IMR-90 (cell line): ENCODE measurements at regions not wholly inside any gene's neighbourhood (a gene's known extent, or its start where the extent isn't known, plus 50 kb on each side); places are given as distances from the start of the nearest gene placed in this dataset.

Source experiments
- BHLHE40 ChIP-seq: fragments of 150-350 bp; IDR thresholded peaks from 2 replicates; pipeline ENCODE4 v1.6.1; 2016; ENCODE audit warnings: mild to moderate bottlenecking, low read depth, low read length
- CEBPB ChIP-seq: IDR thresholded peaks from 2 replicates; pipeline ENCODE4 v1.6.1; 2012; ENCODE audit warnings: low read depth, low read length, improper control_type of control experiment
- CHD1 ChIP-seq: IDR thresholded peaks from 2 replicates; pipeline ENCODE4 v1.6.1; 2012; ENCODE audit warnings: low read depth, low read length, improper control_type of control experiment
- CTCF ChIP-seq: conservative IDR thresholded peaks from 2 replicates; pipeline ENCODE4 v1.5.1; 2012; ENCODE audit warnings: mild to moderate bottlenecking, low read depth, low read length, improper control_type of control experiment
- MAFK ChIP-seq: IDR thresholded peaks from 2 replicates; pipeline ENCODE4 v1.6.1; 2012; ENCODE audit warnings: low read depth, low read length, improper control_type of control experiment
- MAZ ChIP-seq: IDR thresholded peaks from 2 replicates; pipeline ENCODE4 v1.6.1; 2012; ENCODE audit warnings: low read depth, mild to moderate bottlenecking, low read length, improper control_type of control experiment, moderate library complexity, borderline replicate concordance
- POLR2A ChIP-seq: IDR thresholded peaks from 2 replicates; pipeline ENCODE4 v1.6.1; 2012; ENCODE audit warnings: mild to moderate bottlenecking, low read depth, low read length
- RAD21 ChIP-seq: IDR thresholded peaks from 2 replicates; pipeline ENCODE4 v1.6.1; 2012; ENCODE audit warnings: low read length, improper control_type of control experiment
- RCOR1 ChIP-seq: IDR thresholded peaks from 2 replicates; pipeline ENCODE4 v1.6.1; 2012; ENCODE audit warnings: mild to moderate bottlenecking, low read length, improper control_type of control experiment; ENCODE audit not compliant: insufficient replicate concordance
- SMC3 ChIP-seq: fragments of 150-350 bp; IDR thresholded peaks from 2 replicates; pipeline ENCODE4 v1.6.1; 2016; ENCODE audit warnings: low read depth, mild to moderate bottlenecking, antibody characterized with exemption, low read length, moderate library complexity
- USF2 ChIP-seq: fragments of 150-350 bp; IDR thresholded peaks from 2 replicates; pipeline ENCODE4 v1.6.1; 2017; ENCODE audit warnings: mild to moderate bottlenecking, antibody characterized with exemption, low read length, low read depth

DNA sequence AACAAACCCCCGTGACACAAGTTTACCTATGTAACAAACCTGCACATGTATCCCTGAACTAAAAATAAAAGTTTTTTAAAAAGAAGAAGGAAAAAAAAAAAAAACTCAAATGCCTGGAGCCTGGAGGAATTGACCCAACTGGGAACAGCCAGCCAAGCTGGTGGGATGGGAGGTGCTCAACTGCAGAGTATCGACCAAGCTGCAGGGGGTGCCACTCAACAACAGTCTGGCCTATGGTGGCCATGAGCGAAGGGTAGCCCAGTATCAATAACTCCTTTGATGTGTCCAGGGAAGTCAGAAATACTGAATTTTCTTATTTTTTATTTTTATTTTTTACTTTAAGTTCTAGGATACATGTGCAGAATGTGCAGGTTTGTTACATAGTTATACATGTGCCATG lies 310.3 kb upstream of the DLGAP1 start:
- TF ChIP-seq POLR2A: no peak
- no peak for TF ChIP-seq CTCF
- TF ChIP-seq BHLHE40: no peak
- TF ChIP-seq USF2: no peak
- TF ChIP-seq CEBPB: no peak
- TF ChIP-seq RAD21: no peak
- TF ChIP-seq MAZ: no peak
- no peak for TF ChIP-seq RCOR1
- no peak for TF ChIP-seq CHD1
- TF ChIP-seq SMC3: no peak
- TF ChIP-seq MAFK: no peak
